CD14-positive monocyte (primary cell): ENCODE measurements at regions not wholly inside any gene's neighbourhood (a gene's known extent, or its start where the extent isn't known, plus 50 kb on each side); places are given as distances from the start of the nearest gene placed in this dataset.

ENCODE experiments used
- DNase-seq, 3 donors: peaks; one replicate each; pipeline ENCODE4 v3.0.0-alpha.2; 2011 to 2022
- H2AFZ ChIP-seq: 2 replicates; pipeline ENCODE4 v1.6.0; 2012; ENCODE audit warnings: mild to moderate bottlenecking, low read depth, low read length, inconsistent platforms; ENCODE audit not compliant: insufficient read depth, poor library complexity, severe bottlenecking
- H3K27ac ChIP-seq, 2 donors: 1 replicate in 1 of 2; 2 replicates in 1 of 2; pipeline ENCODE4 v1.5.1; 2012 to 2013; ENCODE audit warnings: low read length in 2 of 2, control low read depth in 1 of 2, inconsistent platforms in 1 of 2, low read depth in 1 of 2, mild to moderate bottlenecking in 1 of 2
- H3K27me3 ChIP-seq, 2 donors: one replicate each; pipeline versions ENCODE4 v1.6.0 to v1.6.1; 2011 to 2013; ENCODE audit warnings: low read length in 2 of 2; ENCODE audit not compliant: control insufficient read depth in 2 of 2, insufficient read depth in 2 of 2
- H3K36me3 ChIP-seq, 2 donors: replicated peaks in 1 of 2; 1 replicate in 1 of 2; 2 replicates in 1 of 2; pipeline versions ENCODE4 v1.5.1 to v1.6.1; 2012 to 2013; ENCODE audit warnings: low read length in 2 of 2, control low read depth in 1 of 2, inconsistent platforms in 1 of 2, mild to moderate bottlenecking in 1 of 2; ENCODE audit not compliant: insufficient read depth in 2 of 2, control insufficient read depth in 1 of 2
- H3K4me1 ChIP-seq, 2 donors: 1 replicate in 1 of 2; 2 replicates in 1 of 2; pipeline versions ENCODE4 v1.5.1 to v1.6.1; 2012 to 2013; ENCODE audit warnings: low read length in 2 of 2, control low read depth in 1 of 2, inconsistent platforms in 1 of 2, mild to moderate bottlenecking in 1 of 2, moderate library complexity in 1 of 2; ENCODE audit not compliant: insufficient read depth in 2 of 2, control insufficient read depth in 1 of 2
- H3K4me2 ChIP-seq: replicated peaks from 2 replicates; pipeline ENCODE3; 2012; ENCODE audit warnings: low read length, moderate library complexity, mild to moderate bottlenecking; ENCODE audit not compliant: poor library complexity, severe bottlenecking; ENCODE audit errors: extremely low read depth
- H3K4me3 ChIP-seq, 3 experiments: fragments of 200-600 bp in 1 of 3; sonication (generic) in 1 of 3; replicated peaks in 1 of 3; 1 replicate in 2 of 3; 2 replicates in 1 of 3; pipeline ENCODE4 v1.5.1; 2011 to 2013; ENCODE audit warnings: low read length in 3 of 3, mild to moderate bottlenecking in 3 of 3, control low read depth in 2 of 3, low read depth in 2 of 3, inconsistent platforms in 1 of 3, moderate library complexity in 1 of 3
- H3K79me2 ChIP-seq: 2 replicates; pipeline ENCODE4 v1.6.0; 2012; ENCODE audit warnings: mild to moderate bottlenecking, control low read depth, inconsistent platforms, low read length, moderate library complexity; ENCODE audit not compliant: insufficient read depth
- H3K9ac ChIP-seq: 2 replicates; pipeline ENCODE4 v1.6.0; 2017; ENCODE audit warnings: low read length, mild to moderate bottlenecking; ENCODE audit not compliant: insufficient read depth, poor library complexity, severe bottlenecking
- H3K9me3 ChIP-seq, 2 donors: replicated peaks in 1 of 2; 1 replicate in 1 of 2; 2 replicates in 1 of 2; pipeline versions ENCODE4 v1.5.1 to v1.6.1; 2012 to 2013; ENCODE audit warnings: low read length in 2 of 2, control low read depth in 1 of 2; ENCODE audit not compliant: control insufficient read depth in 1 of 2, insufficient read depth in 1 of 2
- H4K20me1 ChIP-seq: 2 replicates; pipeline ENCODE4 v1.6.0; 2012; ENCODE audit warnings: mild to moderate bottlenecking, low read length, control low read depth, moderate library complexity; ENCODE audit not compliant: insufficient read depth
- H3K27ac Mint-ChIP-seq, 7 donors: one replicate each; pipeline ENCODE4 v1.8.0; 2020; ENCODE audit warnings: mild to moderate bottlenecking in 7 of 7, mixed read lengths in 7 of 7, moderate library complexity in 6 of 7, inconsistent platforms in 2 of 7
- H3K27me3 Mint-ChIP-seq, 3 donors: one replicate each; pipeline ENCODE4 v1.8.0; 2021 to 2022; ENCODE audit warnings: low read depth in 3 of 3, mild to moderate bottlenecking in 3 of 3, mixed read lengths in 3 of 3, moderate library complexity in 3 of 3, inconsistent platforms in 1 of 3
- H3K36me3 Mint-ChIP-seq, 2 donors: one replicate each; pipeline ENCODE4 v1.8.0; 2020; ENCODE audit warnings: mixed read lengths in 2 of 2, inconsistent platforms in 1 of 2, mild to moderate bottlenecking in 1 of 2
- H3K4me1 Mint-ChIP-seq: one replicate; pipeline ENCODE4 v1.8.0; 2020; ENCODE audit warnings: mild to moderate bottlenecking, mixed read lengths
- H3K4me3 Mint-ChIP-seq, 2 donors: one replicate each; pipeline ENCODE4 v1.8.0; 2020; ENCODE audit warnings: mild to moderate bottlenecking in 2 of 2, mixed read lengths in 2 of 2, moderate library complexity in 1 of 2
- H3K9me3 Mint-ChIP-seq, 7 donors: one replicate each; pipeline ENCODE4 v1.8.0; 2020 to 2022; ENCODE audit warnings: mixed read lengths in 7 of 7, mild to moderate bottlenecking in 6 of 7, moderate library complexity in 6 of 7, inconsistent platforms in 2 of 7
- WGBS: methylation state at CpG from one replicate; pipeline ENCODE4 v1.1.5; 2013; ENCODE audit warnings: missing lambda C conversion rate; ENCODE audit not compliant: insufficient coverage; 5-methylcytosine and 5-hydroxymethylcytosine counted together
- intact Hi-C, 2 donors: fragments of 100-400 bp; cut with micrococcal nuclease; formaldehyde crosslinking; loops; one replicate each; pipeline versions ENCODE4 v1.15.0 to v1.15.1; 2023
- TF ChIP-seq, protein P1 (sequence below): fragments of 200-600 bp; IDR thresholded peaks from one replicate; pipeline ENCODE4 v1.8.0; 2022; ENCODE audit warnings: antibody characterized with exemption, mild to moderate bottlenecking

- Mint-ChIP-seq H3K4me3 (no peak overlapping the region), H3K27me3 (peaks cover 1 to 7% (median 6%) of the 10 kb centered on the region in 3 donors), H3K27ac (peak overlapping the region in 1 of 7 donors; percentile 50), H3K4me1 (no peaks in the 10 kb centered on the region), H3K9me3 (peaks cover 0 to 6% (median 0%) of the 10 kb centered on the region in 7 donors), H3K36me3 (no peaks in the 10 kb centered on the region)
- Histone ChIP-seq H3K27ac (no peak overlapping the region), H3K36me3 (no peaks in the 10 kb centered on the region), H3K4me1 (no peaks in the 10 kb centered on the region), H3K9ac (no peak overlapping the region), H4K20me1 (no peaks in the 10 kb centered on the region), H2AFZ (no peak overlapping the region), H3K27me3 (no peaks in the 10 kb centered on the region), H3K9me3 (no peaks in the 10 kb centered on the region), H3K4me2 (no peak overlapping the region), H3K79me2 (no peaks in the 10 kb centered on the region), H3K4me3 (no peak overlapping the region)
- intact Hi-C loops, result no loop called here
- TF ChIP-seq, protein P1, sequence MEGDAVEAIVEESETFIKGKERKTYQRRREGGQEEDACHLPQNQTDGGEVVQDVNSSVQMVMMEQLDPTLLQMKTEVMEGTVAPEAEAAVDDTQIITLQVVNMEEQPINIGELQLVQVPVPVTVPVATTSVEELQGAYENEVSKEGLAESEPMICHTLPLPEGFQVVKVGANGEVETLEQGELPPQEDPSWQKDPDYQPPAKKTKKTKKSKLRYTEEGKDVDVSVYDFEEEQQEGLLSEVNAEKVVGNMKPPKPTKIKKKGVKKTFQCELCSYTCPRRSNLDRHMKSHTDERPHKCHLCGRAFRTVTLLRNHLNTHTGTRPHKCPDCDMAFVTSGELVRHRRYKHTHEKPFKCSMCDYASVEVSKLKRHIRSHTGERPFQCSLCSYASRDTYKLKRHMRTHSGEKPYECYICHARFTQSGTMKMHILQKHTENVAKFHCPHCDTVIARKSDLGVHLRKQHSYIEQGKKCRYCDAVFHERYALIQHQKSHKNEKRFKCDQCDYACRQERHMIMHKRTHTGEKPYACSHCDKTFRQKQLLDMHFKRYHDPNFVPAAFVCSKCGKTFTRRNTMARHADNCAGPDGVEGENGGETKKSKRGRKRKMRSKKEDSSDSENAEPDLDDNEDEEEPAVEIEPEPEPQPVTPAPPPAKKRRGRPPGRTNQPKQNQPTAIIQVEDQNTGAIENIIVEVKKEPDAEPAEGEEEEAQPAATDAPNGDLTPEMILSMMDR, result no peak
- DNase-seq, result no peak
- WGBS, result 92% methylated on average over 7 of the region's 9 CpGs
These were observed 376.6 kb downstream of the ADGRD1 start for GRCh38 chr12:131330106-131330815.

DNA sequence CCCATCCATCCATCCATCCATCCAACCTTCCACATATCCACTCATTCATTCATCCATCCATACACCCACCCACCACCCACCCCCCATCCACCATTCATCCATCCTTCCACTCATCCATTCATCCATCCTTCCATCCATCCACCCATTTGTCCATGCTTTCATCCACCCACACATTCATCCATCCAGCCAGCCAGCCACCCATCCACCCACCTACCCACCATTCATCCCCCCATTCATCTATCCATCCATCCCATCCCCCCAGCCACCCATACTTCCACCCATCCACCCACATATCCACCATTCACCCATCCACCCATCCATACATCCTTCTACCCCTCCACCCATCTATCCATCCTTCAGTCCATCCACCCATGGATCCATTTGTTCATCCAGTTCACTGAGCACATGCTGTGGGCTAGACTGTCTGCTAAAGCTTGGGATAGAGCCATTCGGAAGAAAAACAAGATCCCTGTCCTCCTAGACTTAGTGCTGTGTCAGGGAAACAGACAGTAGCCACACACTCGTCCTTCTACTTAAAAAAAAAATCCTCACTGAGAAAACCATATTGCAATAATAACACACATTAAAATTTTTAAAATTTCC, 377.5 kb downstream of the ADGRD1 start:
- Histone ChIP-seq H3K4me1 (no peaks in the 10 kb centered on the region), H3K79me2 (no peaks in the 10 kb centered on the region), H3K9ac (no peak overlapping the region), H3K4me3 (no peak overlapping the region), H2AFZ (no peak overlapping the region), H3K4me2 (no peak overlapping the region), H4K20me1 (no peaks in the 10 kb centered on the region), H3K36me3 (no peaks in the 10 kb centered on the region), H3K27ac (no peak overlapping the region), H3K27me3 (no peaks in the 10 kb centered on the region), H3K9me3 (no peaks in the 10 kb centered on the region)
- TF ChIP-seq, protein P1, result no peak
- Mint-ChIP-seq H3K4me1 (no peaks in the 10 kb centered on the region), H3K9me3 (peaks cover 0 to 6% (median 0%) of the 10 kb centered on the region in 7 donors), H3K27ac (no peak overlapping the region), H3K4me3 (peak overlapping the region in 1 of 2 donors; percentile 22), H3K36me3 (no peaks in the 10 kb centered on the region), H3K27me3 (peaks cover 1 to 7% (median 6%) of the 10 kb centered on the region in 3 donors)
- WGBS, result 80% methylated on average over 1 of the region's 2 CpGs
- DNase-seq, result no peak
- intact Hi-C loops, result no loop called here
